ENCODE measurements at regions not wholly inside any gene's neighbourhood (a gene's known extent, or its start where the extent isn't known, plus 50 kb on each side); places are given as distances from the start of the nearest gene placed in this dataset.

- TF ChIP-seq, protein P1, sequence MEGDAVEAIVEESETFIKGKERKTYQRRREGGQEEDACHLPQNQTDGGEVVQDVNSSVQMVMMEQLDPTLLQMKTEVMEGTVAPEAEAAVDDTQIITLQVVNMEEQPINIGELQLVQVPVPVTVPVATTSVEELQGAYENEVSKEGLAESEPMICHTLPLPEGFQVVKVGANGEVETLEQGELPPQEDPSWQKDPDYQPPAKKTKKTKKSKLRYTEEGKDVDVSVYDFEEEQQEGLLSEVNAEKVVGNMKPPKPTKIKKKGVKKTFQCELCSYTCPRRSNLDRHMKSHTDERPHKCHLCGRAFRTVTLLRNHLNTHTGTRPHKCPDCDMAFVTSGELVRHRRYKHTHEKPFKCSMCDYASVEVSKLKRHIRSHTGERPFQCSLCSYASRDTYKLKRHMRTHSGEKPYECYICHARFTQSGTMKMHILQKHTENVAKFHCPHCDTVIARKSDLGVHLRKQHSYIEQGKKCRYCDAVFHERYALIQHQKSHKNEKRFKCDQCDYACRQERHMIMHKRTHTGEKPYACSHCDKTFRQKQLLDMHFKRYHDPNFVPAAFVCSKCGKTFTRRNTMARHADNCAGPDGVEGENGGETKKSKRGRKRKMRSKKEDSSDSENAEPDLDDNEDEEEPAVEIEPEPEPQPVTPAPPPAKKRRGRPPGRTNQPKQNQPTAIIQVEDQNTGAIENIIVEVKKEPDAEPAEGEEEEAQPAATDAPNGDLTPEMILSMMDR (IDR thresholded peaks at IDR 0.05): no peak
- TF ChIP-seq SMC3 (IDR thresholded peaks at IDR 0.05): no peak
- TF ChIP-seq POLR2AphosphoS2 (conservative IDR thresholded peaks at IDR 0.05; ENCODE audit: low read length): no peak
- no peak for TF ChIP-seq POLR2A (IDR thresholded peaks at IDR 0.05; ENCODE audit: low read length)
- no peak for TF ChIP-seq ZFP36 (IDR thresholded peaks at IDR 0.05; ENCODE audit: borderline replicate concordance, partially characterized antibody)
- no peak for TF ChIP-seq EP300 (IDR thresholded peaks at IDR 0.05)
- TF ChIP-seq, protein P2, sequence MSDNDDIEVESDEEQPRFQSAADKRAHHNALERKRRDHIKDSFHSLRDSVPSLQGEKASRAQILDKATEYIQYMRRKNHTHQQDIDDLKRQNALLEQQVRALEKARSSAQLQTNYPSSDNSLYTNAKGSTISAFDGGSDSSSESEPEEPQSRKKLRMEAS (IDR thresholded peaks at IDR 0.05): no peak
- no peak for TF ChIP-seq RARB (CRISPR knock-in tag; IDR thresholded peaks at IDR 0.05)
- TF ChIP-seq HOXB13 (CRISPR knock-in tag; IDR thresholded peaks at IDR 0.05; ENCODE audit: low read depth): no peak
- no peak for TF ChIP-seq HDAC2 (IDR thresholded peaks at IDR 0.05)
Measured at GRCh38 chr2:138433995-138434951, 67.3 kb upstream of the SPOPL start.

Data from A549 (cell line).